LHCN-M2 (cell line): ENCODE measurements at regions not wholly inside any gene's neighbourhood (a gene's known extent, or its start where the extent isn't known, plus 50 kb on each side); places are given as distances from the start of the nearest gene placed in this dataset.

Experiments used
- DNase-seq: peaks from one replicate; pipeline ENCODE4 v3.0.0-alpha.2; 2012; ENCODE audit warnings: low read depth

DNA sequence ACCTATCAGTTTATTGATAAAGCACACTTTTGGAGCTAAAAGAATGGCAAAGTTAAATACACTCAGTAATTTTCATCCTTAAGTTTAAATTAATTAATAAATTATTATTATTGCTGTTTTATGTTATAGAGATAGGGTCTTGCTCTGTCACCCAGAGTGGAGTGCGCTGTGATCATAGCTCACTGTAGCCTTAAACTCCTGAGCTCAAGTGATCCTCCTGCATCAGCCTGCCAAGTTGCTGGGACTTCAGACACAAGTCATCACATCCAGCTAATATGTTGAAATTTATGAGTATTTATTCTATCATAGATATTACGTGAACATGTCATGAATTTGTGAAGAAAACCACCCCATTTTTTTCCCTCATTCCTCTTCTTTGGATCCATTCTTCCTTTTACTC lies 64.2 kb downstream of the GJA1 start:
- no peak for DNase-seq

DNA sequence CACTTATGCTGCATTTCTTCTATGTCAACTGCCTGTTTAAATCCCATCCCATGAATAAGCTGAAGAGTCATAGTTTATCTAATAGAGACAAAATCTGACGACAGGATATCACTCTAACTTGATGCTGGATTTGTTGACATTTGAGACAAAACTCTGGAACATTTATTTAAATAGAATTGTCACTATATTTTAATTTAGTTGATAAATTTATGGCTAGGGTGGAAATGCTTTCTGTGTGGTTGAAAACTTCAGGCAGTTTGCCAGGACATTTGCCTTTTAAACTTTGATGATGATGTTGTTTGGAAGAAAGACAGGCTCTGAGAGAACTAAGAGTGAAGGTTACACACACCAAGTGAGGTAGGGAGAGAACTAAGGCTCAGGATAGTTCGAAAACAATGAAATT lies 68.1 kb downstream of the GJA1 start:
- peak; percentile 18 for DNase-seq

DNA sequence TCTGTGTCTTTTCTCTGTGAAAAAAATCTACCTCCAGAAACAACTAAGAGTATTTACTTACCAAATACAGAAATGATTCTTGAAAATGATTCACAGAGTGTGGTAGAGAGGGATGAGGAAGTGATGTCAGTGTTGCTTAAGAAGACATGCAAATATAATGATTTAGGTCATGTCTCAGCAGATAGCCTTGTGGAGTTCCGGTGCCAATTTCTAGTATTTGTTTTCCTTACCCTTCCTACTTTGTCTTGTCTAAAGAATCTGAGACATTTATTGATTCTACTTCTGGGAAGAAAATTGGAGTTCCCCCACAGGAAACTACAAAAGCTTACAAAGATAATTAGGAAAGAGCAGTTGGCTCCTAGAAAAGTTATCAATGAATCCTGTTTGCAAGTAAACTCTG lies 68.8 kb downstream of the GJA1 start:
- DNase-seq: peak; percentile 79

DNA sequence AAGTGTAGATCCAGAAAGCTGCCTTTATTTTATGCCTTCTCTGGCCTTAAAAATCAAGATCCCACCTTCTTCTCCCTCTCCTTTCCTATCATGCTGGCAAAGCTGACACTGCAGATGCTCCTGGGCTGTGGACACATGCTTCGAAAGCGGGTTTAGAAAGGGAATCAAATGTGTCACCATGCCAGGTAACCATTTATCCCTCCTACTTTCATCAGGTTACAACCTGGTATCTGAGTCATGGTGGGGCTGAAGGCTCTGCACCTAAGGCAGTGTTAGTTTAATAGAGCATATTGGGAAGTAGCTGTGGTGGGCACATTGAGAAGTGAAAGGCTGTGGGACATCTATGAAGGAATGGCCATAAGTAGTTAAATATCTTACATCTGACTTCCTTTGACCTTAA lies 69.8 kb downstream of the GJA1 start:
- no peak for DNase-seq

GRCh38 chr6:121506761-121507754 lies 71.6 kb downstream of the GJA1 start:
- DNase-seq: peak; percentile 85

GRCh38 chr6:121510568-121511177 lies 75.2 kb downstream of the GJA1 start:
- DNase-seq: no peak

DNA sequence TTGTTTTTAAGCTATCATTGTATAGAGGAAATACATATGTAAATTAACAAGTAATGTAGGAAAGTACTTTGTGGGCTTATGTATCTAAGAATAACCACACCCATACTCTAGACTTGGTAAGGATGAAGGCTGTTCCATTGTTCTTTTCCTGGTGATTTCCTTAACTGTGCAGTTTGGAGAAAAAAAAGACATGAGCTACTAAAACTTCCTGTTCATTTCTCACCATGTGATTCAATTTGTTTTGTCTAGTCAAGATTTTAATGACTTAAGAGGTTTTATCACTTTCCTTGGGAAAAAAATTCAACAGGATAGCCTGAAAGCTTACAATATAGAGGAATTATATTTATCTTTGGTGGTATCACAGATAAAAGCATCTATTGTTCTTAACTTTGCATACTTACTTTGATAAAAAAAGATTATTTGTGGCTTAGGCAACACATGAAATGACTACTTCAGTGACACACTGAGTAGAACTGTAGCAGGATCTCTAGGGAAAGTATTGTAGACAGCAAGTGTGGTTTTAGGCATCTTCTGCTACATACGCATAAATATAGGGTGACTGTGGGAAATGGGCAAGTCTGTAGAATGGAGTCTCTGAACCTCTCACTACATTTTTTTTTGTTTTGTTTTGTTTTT lies 80.3 kb downstream of the GJA1 start:
- DNase-seq: peak; percentile 29

DNA sequence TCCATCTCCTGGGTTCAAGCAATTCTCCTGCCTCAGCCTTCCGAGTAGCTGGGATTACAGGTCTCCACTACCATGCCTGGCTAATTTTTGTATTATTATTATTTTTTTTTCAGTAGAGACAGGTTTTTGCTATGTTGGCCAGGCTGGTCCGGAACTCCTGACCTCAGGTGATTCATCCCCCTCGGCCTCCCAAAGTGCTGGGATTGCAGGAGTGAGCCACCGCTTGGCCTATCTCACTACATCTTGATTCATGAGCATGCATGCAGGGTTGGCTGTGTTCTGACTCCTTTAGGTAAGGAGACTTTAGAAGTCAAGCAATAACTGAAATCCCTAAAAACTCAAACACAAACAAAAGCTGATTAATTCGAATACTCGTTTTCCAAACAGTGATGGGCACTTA lies 80.9 kb downstream of the GJA1 start:
- DNase-seq: no peak

DNA sequence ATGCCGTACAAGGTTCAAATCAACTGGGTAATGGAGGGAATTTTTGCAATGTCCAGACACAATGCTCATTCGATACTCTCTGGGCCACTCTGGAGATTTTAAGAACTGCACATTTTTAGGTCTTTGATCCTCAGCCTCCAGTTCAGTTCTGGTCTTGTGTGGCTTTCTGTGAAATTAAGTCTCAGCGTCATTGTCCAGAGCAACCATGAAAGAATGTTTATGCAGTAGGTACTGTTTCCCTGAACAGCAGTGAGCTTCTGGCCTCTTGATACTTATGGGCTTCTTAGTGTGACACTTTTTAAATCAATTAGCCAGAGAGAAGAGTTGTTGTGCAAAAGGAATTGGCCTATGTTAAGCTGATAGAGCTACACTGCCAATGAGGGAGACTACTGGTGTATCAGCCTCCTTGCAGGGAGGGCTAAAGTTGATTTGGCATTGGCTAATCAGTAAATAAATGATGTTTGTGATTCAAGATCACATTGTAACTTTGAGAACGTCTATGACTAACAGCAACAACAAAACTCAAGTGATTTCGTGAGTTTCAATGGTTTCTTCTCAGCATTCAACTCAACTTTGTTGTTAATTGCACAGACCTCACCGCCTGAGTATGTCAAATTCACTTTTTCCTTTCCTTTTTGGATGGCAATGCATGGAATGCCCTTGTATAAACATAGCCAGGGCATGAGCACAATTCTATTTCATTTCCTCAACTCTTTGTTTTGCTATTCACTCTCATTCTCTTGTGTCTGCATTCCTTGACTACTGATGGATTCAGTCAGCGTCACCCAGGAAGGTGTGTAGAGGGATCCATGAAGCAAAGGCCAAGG lies 85.1 kb downstream of the GJA1 start:
- peak; percentile 69 for DNase-seq

- DNase-seq: no peak
These were observed 85.7 kb downstream of the GJA1 start for GRCh38 chr6:121521164-121521555.

GRCh38 chr6:121522265-121522664 lies 86.8 kb downstream of the GJA1 start:
- peak; percentile 99 for DNase-seq

DNA sequence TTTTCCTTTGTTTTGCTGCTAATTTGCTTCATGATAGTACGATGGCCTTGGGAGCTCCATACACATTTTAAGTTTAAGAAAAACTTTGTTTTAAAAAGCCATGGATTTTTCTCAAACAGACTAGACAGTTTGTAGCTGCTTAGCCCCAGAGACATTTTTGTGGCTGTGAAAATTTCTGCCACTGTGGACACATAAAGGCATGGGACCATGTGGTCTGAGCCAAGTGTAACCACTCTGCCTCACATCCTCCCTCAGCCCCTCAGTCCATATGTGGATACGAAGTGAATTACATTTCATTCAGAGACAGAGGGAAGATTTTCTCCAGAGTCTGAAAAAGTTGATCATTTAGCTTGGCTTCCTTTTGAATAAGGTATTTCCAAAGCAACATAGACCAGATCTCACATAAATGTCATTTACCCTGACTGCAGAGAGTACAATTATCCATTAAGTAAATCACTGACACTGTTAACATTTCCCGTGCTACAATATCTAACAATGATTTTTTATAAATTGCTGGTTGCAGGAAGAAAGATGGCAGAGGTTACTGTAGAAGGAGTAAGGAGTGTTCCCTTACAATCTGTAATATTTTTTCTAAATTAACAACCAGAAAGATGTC lies 87.4 kb downstream of the GJA1 start:
- DNase-seq: peak; percentile 71

DNA sequence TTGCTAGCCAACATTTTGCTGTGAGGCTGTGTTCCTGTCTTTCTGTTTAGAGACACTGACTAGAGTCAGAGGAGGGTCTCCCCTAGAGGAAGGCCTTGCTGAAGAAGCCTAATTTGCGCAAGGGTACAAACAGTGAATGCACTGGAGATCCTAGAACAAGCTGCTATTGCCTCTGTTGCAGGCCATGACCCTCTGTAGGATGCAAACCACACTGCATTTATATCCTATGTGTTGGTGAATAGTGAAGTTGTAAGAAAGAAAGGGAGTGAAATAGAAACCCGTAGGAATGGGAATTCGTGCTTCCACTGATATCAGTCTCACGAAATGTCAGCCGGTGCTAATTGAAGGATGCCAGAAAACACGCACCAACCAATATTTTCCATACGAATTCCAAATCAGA lies 88.2 kb downstream of the GJA1 start:
- no peak for DNase-seq

DNA sequence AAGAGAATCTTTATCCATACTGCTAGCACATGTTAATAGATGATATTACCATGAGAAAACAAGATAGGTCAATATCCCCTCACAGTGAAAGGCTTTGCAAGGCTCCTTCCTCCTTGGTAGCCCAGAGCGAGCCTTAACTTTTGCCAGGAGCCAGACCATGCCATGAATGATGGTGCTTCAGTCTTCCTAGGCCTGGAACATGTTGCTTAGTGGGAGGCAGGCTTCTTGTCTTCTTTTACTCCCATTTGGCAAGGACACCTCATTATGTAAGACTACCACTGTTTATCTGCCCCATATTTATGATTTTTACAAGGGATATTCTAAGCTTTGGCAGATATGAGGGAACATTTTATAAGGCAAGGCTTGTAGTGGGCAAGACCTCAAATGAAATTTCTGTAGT lies 90.8 kb downstream of the GJA1 start:
- no peak for DNase-seq

- no peak for DNase-seq
These were observed 96.3 kb downstream of the GJA1 start for GRCh38 chr6:121531658-121532169.

DNA sequence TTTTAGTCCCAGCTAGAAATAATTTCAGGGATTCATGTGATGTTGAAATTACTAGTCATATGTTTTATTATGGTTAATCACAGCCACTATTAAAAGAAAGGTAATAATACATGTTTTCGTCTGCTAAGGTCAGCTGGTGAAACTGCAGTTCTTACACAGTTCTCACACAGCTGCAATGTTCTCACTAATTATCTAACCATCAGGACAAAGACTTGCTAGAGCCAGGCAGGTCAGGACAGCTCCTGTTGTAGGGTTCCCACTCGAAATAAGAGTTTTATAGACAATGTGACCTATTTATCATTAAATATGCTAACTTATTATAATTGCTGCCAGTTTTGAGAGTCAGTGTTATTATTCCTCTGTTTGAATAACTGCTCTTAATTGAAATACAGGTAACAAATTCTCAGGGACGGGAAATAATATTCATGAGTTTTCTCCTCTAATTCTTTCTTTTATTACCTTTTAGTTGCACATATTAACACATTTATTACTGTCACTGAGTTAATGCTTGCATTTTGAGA lies 97.9 kb downstream of the GJA1 start:
- DNase-seq: no peak

- no peak for DNase-seq
These were observed 100.3 kb downstream of the GJA1 start for GRCh38 chr6:121535777-121536176.

DNA sequence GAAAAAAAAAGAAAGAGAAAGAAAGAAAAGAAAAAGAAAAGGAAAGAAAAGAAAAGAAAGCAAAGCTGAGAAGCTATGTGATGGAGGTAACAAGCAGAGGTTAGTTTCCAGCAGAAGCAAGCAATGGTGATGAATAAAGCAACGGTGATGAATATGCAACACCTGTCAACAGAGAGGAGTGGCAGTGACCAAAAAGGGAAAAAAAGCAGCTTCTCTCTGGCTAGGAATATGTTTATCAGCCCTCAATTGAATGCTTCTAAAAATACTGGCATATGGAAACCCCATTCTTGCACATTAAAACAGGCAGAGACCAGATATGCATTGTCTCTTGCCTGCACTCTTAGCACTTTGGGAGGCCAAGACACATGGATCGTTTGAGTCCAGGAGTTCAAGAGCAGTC lies 100.9 kb downstream of the GJA1 start:
- DNase-seq: no peak

DNA sequence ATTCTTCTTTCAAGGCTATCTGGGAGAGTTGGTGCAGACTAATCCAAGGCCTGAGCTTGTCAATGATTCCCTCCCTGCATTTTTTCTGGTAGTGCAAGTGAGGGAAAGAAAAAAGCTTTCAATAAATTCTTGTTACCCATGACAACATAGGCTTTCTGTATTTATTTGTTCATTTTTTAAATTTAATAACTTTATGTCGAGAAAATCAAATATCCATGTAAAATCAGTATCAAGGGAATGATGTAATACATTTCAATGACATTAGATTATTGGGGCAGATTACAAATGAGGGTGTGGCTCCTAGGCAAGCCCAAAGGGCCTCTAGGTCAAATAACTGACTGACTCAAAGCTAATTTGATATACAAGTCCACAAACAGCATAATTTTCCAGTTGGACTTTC lies 104.0 kb downstream of the GJA1 start:
- no peak for DNase-seq

- DNase-seq: no peak
These were observed 104.8 kb downstream of the GJA1 start for GRCh38 chr6:121540210-121540609.

GRCh38 chr6:121544691-121545090 lies 109.2 kb downstream of the GJA1 start:
- no peak for DNase-seq
